Fibroblast of skin of left quadriceps (primary cell): ENCODE measurements at regions not wholly inside any gene's neighbourhood (a gene's known extent, or its start where the extent isn't known, plus 50 kb on each side); places are given as distances from the start of the nearest gene placed in this dataset.

ENCODE experiments used
- DNase-seq, 2 experiments: peaks; one replicate each; pipeline ENCODE4 v3.0.0-alpha.2; 2013; ENCODE audit warnings: low read depth in 2 of 2

DNA sequence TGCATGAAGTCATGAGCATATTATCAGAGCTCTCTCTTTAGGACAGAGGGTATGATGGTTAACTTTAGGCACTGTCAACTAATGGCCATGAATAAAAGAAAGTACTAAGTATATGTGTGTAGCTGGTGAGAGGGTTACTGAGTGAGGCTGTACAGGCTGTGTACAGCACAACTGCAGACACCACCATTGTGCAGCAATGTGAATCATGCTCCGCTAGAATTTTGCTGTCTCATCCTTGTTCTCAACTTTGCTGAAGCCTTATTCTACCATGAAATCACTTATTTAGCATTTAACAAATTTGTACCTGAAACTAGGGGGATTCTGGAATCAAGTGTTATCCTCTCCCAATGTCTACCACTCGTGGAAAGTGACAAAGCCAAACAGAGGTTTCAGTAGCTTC is 414.9 kb downstream of the PLCL1 start:
- no peak for DNase-seq

DNA sequence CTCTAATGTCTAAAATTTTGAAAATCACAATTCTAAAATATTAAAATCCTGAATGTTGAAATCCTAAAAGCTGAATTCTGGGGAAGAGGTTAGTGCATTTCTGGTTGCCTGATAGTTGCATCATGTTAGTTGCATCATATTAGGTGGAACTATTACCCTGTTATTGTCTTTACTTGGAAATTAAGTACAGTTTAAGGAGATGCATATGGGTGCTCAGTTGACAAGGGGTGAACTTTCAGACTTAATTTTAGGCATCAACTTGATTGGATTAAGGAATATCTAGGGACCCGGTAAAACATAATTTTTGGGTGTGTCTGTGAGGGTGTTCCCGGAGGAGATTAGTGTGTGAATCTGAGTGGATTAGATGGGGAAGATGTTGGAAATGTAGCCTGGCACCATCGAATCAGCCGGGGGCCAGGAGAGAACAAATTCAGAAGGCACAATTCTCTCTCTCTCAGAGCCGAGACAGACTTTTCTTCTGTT is 409.8 kb downstream of the PLCL1 start:
- peak; percentile 20 to 21 for DNase-seq

DNA sequence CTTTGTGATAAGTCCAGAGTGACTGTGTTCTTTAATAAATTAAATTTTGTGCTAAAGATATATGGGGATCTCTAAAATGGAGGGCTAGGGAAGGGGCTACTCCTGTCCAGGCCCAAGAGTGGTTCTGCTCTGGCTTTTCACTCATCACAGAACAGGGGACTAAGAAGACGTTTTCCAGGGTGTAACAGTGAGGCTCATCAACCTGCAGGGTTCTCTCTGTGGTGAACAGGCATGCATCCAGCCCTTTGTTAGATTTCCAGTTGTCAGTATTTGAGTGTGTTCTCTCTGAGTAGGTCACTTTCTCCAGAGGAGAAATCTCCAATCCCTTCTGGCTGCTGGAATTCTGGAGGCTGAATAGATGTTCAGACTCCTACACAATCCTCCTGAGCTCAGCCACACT is 408.9 kb downstream of the PLCL1 start:
- DNase-seq = no peak

DNA sequence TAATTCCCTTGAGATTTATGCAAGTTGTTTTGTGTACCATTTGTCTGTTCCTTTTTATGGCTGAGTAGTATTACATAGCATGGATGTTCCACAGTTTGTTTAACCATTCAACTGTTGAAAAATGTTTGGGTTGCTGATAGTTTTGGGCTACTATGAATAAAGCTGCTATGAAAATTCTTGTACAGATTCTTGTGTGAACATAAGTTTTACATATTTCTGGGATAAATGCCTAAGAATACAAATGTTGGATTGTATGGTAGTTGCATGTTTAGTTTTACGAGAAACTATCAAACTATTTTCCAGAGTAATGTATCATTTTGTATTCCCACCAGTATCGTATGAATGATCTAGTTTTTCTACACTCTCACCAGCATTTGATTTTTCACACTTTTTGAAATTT is 407.3 kb downstream of the PLCL1 start:
- no peak for DNase-seq

DNA sequence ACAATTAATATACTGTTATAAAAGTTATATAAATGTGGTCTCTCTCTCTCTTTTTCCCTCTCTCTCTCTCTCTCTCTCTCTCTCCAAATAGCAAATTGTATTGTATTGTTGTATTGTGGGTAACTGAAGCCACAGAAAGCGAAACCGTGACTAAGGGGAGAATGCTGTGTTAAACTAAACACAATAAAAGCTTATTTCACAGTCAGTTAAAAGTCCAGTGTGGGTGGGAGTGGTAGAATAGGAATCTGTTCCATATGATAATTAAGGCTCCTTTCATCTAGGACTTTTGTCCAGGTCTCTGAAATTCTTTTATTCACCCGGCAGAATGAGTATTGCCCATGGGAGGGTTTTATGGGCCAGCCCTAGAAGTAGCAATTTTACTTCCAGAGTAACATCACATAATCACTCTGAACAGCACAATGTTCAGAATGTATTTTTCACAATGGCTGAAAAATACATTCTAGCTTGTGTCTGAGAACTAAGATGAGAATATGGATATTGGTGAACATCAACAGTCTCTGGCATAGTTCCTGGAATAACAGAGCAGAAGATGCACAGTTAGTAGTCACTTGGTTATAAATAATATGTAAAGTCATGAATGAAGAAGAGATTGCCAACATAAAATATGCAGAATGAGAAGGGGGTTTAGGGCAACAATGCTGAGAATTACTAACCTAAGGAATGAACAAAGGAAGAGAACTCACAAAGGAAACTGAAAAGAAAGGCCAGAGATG is 399.1 kb downstream of the PLCL1 start:
- DNase-seq = no peak
